NOMO-1 (cell line): ENCODE measurements at regions not wholly inside any gene's neighbourhood (a gene's known extent, or its start where the extent isn't known, plus 50 kb on each side); places are given as distances from the start of the nearest gene placed in this dataset.

Source experiments
- DNase-seq, 2 experiments: peaks; one replicate each; lab custom pipeline; 2025; ENCODE audit not compliant: unreplicated experiment in 2 of 2; lab: John Stamatoyannopoulos, UW

DNA sequence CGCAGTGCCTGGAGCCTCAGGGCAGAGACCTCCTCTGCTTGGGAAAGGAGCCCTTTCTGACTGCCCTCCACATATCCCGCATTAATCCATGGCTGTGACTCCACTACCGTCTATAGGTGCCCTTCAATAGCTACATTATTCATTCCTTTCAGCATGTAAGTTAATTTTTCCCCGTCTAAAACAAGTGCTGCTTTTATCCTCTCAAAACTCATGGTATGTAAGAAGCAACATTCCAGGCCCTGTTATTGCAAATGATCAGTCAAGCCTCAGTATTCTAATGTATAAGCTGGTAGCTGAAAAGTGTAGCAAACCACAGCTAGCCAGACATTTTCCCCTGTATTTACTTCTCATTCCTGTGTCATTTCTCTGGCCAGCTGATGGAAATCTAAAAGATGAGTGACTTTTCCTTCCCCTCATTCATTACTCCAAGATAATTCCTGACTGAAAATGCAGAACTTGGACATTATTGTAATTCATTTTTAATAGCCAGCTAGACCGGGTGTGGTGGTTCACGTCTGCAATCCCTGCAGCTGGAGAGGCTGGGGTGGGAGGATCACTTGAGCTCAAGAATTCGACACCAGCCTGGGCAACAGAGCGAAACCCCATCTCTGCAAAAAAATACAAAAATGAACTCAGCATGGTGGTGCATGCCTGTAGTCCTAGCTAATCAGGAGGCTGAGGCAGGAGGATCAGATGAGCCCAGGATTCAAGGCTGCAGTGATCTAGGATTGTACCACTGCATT is 88.5 kb upstream of the SOD1 start:
- DNase-seq, result no peak

GRCh38 chr21:31566611-31567010 is 92.9 kb upstream of the SOD1 start:
- no peak for DNase-seq

DNA sequence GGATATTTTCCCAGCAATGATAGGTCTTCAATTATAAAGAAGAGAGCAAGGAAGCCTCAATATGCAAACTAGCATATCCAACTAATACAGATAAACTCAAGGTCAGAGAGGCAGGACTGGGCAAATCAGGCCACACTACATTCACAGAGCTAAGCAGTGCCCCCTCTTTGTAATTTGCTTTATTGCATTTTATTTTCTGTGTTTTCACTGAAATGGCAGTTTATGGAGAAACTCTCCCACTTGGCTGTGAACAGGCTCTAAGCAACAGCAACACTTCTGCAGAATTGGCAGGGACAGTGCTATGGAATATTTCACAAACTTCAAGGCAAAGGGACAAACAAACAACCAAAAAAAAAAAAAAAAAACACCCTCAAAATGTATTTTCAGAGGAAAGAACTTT is 93.4 kb upstream of the SOD1 start:
- DNase-seq, result no peak

- no peak for DNase-seq
Measured at GRCh38 chr21:31564439-31564838, 95.1 kb upstream of the SOD1 start.

GRCh38 chr21:31560479-31560878 is 99.0 kb upstream of the SOD1 start:
- no peak for DNase-seq

GRCh38 chr21:31559368-31560119 is 99.9 kb upstream of the SOD1 start:
- DNase-seq, result peak; percentile 86

DNA sequence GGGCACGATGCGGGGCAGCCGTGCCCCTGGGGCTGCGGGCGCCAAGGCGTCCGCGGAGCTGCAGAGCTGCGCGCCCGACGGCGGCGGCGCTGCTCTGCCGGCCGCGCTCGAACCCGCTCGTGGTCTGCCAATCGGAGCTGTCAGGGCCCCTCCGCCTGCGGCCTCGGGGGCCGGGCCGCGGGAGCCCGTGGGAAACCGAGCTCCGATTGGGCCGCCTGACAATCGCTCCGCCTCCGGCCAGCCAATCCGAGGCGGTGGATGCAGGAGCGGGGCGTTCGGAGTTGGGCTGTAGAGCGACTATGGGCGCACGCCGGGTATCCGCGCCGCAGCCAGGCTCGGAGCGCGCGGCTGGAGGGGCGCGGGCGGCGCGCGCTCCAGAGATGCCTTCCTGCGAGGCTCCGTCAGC is 100.5 kb upstream of the SOD1 start:
- peak; percentile 94 to 98 for DNase-seq

DNA sequence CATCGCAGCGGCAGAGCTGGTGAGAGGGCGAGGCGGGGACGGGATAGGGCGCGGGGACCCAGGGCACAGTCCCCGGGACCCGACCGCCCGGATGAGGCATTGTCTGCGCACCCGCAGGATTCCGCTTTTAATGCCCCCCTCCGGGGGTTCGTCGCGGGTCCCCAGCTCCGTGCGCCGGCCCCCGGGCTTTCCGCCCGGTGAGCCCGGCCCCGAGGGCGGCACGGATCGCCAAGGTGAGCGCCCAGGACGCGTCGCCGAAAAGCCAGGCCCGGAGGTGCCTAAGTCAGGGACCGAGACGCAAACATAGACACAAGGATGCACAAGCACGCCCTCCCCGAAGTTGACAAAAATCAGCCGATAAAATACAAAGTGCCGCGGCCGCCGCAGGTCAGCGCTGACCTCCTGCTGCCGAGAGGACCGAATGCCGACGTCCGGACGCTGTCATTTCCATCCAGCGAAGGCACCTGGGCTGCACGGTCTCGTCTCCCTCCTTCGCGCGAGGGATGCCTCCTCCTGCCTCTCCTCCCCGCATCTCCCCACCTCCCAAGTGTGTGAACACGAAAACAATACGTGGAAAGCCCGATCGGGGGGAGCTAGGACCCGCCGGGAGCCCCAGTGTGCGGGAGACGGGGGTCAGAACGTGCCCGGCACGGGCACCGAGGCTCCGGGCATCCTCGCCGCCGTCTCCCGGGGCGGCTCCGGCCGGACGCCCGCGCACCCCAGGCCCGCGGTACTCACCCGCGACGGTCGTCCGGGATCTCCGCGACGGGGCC is 101.1 kb upstream of the SOD1 start:
- DNase-seq, result peak in 1 of 2 experiments; percentile 41

- no peak for DNase-seq
Measured at GRCh38 chr21:31557421-31558188, 101.9 kb upstream of the SOD1 start.

DNA sequence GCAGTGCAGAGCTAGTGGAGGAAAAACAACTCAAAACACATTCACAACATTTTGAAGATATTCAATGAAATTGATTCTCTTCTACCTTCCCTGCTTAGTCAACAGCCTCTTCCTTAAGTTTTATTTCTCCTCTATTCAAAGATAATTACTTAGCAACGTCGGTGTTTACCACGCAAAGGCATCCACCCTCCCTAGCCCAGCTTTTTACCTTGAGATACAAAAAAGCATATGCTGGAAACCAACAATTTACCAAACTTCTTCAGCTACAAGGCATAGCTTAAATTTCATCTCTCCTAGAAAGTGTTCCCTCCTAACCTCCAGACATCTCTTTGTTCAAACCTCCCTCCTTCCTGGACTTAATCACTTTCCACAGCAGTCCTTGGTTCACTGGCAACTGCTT is 102.8 kb upstream of the SOD1 start:
- no peak for DNase-seq

DNA sequence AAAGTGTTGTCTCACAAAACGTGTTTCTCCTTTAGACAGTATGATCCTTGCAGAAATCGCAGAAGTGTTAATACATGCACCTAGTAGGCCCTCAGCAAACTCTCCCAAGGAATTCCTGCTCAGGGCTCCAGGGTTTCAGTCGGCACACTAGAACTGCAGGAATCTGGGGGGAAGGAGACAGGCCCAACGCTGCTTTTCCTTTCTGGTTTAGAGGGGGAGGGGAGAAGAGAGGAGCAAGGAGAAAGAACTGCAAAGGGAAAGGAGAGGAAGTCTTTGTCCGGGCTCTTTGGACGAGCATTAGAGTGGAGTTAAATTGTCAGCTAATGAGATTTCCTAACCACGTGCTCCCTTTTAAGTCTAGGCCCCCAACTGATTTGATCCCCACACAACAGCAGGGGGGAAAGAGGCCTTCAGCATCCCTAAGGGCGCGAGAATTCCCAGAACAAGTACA is 103.7 kb upstream of the SOD1 start:
- no peak for DNase-seq

DNA sequence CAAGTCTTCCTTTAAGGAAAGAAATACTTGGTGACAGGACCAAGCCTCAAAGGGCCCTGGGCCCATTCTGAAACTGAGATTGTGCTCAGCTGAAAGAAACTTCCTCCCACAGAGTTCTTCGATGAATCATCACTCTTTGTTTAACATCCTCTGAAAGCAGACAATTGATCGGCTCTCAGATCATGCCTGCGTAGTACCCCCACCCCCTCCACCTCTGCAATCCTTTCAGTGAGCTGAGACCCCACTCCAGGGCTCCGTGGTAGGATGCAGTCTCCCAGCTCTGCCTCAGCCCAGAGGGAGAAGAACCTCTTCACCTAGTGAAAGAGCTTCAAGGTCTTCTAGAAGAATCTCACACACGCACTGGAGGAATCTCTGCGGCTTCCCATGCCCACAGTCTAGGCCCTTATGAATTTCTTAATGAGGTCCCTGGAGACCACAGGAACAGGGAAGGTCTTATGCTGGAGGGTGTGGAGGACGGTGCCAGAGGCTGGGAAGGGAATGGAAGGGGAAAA is 104.9 kb upstream of the SOD1 start:
- peak in 1 of 2 experiments; percentile 8 for DNase-seq

DNA sequence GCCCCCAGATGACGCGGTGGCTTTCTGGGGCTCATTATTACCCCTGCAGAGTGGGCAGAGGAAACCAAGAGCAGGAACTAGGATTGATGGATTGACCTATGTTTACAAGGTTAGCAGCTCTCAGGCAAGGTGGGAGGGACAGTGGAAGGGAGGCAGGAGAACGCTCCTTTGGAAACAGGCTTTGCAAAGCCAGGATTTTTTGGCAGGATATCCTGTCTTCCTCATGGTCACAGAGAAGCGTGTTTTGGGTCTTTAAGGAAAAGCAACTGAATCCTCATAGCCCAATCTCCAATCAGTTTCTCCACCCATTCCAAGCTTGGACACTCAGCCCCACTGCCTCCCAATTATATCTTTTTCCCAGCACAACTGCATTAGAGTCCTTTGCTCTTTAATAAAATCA is 105.6 kb upstream of the SOD1 start:
- no peak for DNase-seq

DNA sequence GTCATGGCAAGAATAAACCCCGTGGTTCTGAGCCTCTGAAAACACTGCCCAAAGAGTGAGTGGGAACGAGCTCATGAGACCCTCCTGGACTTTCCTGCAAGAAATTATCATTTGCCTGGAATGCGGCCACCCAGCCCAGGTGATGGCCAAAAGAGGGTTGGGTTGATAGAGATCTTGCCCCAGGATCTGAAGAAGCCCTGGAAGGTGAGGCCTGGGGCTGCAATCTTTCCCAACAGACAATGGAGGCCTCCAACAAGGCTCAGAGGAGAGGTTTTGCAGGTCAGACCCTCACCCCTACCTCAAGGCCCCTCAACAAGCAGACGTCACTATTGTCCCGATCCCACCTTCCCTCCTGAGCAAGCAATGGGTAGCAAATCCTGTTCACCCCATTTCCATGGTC is 106.0 kb upstream of the SOD1 start:
- DNase-seq, result no peak

DNA sequence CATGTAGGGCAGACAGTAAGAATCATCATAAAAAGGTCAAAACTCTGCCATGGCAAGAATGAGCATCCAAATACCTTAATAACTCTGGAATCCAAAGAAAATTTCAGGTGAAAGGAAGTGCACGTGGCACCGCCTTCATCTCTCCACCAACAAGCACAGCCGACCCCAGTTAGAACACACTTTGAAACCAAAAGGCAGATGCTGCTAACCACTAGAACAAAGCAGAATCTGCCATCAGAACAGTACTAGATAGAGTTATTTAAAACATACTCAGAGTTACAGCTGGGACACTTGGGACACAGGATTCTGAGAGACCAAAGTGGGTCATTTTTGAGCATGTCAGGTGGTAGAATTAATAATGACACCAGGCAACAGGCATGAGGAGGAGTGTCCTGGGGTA is 106.7 kb upstream of the SOD1 start:
- DNase-seq, result no peak

- no peak for DNase-seq
Measured at GRCh38 chr21:31550070-31550469, 109.4 kb upstream of the SOD1 start.

- DNase-seq, result no peak
Measured at GRCh38 chr21:31548688-31549087, 110.8 kb upstream of the SOD1 start.

DNA sequence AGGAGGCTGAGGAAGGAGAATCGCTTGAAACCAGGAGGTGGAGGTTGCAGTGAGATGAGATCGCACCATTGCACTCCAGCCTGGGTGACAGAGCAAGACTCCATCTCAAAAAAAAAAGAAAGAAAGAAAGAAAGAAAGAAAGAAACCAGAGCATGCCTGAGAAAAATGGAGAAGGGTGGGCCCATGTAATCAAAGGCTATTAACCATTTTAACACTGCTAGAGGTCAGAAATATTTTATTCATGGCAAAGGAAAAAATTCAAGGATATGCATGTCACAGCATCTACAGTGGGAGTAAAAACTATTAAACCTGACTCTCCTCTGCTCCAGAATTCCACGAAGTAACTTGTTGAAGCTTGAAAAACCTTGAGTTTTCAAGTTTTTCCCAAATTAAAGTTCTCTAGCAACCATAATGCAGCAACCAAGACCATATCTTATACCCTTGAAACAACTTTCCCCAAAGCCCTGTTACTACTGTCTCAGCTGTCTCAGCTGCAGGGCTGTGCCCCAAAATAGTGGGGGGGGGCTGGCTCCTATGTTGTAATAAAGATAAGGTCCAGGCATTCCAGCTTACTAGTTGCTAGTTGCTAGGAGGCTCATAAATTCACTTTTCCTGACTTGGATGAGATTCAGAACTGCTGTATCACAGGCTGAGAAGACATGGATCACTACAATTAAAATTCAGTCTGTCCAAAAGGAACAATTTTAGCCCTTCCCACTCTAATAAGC is 112.9 kb upstream of the SOD1 start:
- DNase-seq, result no peak

DNA sequence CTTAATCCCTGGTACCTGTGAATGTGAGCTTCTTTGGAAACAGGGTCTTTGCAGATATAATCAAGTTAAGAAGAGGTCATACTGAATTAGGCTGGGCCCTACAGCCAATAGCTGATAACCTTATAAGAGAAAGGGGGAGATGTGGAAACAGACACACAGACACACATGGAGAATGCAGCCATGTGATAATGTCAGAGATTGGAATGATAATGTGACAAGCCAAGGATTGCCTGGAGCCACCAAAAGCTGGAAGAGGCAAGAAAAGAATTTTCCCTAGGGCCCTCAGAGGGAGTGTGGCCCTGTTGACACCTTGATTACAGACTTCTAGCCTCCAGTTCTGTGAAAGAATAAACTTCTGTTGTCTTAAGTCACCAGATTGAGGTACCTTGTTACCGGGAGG is 114.5 kb upstream of the SOD1 start:
- no peak for DNase-seq

DNA sequence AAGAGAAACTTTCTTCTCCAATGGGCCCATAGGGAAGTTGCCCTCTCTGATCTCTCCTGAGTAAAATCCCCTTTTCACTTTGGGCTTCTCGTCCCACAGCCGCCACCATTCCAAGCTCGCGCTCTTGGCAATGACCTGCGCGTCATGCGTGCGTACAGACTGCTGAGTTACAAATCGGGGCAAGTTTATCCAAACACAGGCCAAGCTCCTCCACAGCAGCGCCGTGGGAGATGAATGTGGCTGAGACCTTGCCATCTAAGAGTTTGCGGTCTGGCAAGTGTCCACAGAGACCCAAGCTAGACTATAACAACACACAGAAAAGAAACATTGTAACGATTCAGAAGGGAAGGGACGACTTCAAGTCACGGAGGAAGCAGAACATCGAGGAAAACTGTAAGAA is 116.3 kb upstream of the SOD1 start:
- DNase-seq, result no peak
